Astrocyte of the spinal cord (primary cell): ENCODE measurements at regions not wholly inside any gene's neighbourhood (a gene's known extent, or its start where the extent isn't known, plus 50 kb on each side); places are given as distances from the start of the nearest gene placed in this dataset.

Source experiments
- DNase-seq: peaks from one replicate; pipeline ENCODE4 v3.0.0; 2011; ENCODE audit warnings: low read depth, low spot score
- H3K4me3 ChIP-seq: 2 replicates; pipeline ENCODE4 v1.5.1; 2011; ENCODE audit warnings: low read depth, mild to moderate bottlenecking, low read length, moderate library complexity
- CTCF ChIP-seq: IDR thresholded peaks from 2 replicates; pipeline ENCODE4 v1.5.1; 2012; ENCODE audit warnings: low read depth, mild to moderate bottlenecking, low read length, inconsistent platforms
- in situ Hi-C: cut with HindIII; loops from 2 replicates; pipeline ENCODE4 v1.10.0; 2017; ENCODE audit warnings: low sequenced_read_pairs

- no peak for TF ChIP-seq CTCF
- no peak for DNase-seq
- no peak overlapping the region for H3K4me3 ChIP-seq
- in situ Hi-C loops = no loop called here
These were observed 88.0 kb downstream of the EDN3 start for GRCh38 chr20:59388402-59388801.

- H3K4me3 ChIP-seq = no peak overlapping the region
- no peak for DNase-seq
- no peak for TF ChIP-seq CTCF
- in situ Hi-C loops = no loop called here
These were observed 90.0 kb downstream of the EDN3 start for GRCh38 chr20:59390437-59390836.

GRCh38 chr20:59391975-59392374 is 91.6 kb downstream of the EDN3 start:
- no peak for DNase-seq
- H3K4me3 ChIP-seq = no peak overlapping the region
- in situ Hi-C loops = no loop called here
- TF ChIP-seq CTCF = no peak

- no peak overlapping the region for H3K4me3 ChIP-seq
- no peak for TF ChIP-seq CTCF
- in situ Hi-C loops = no loop called here
- no peak for DNase-seq
These were observed 92.3 kb downstream of the EDN3 start for GRCh38 chr20:59392736-59393135.

- no peak for TF ChIP-seq CTCF
- in situ Hi-C loops = no loop called here
- DNase-seq = no peak
- no peak overlapping the region for H3K4me3 ChIP-seq
These were observed 92.7 kb downstream of the EDN3 start for GRCh38 chr20:59393142-59393541.

GRCh38 chr20:59395729-59396128 is 95.3 kb downstream of the EDN3 start:
- TF ChIP-seq CTCF = no peak
- in situ Hi-C loops = no loop called here
- no peak for DNase-seq
- no peak overlapping the region for H3K4me3 ChIP-seq
